ENCODE measurements at regions not wholly inside any gene's neighbourhood (a gene's known extent, or its start where the extent isn't known, plus 50 kb on each side); places are given as distances from the start of the nearest gene placed in this dataset.

DNA sequence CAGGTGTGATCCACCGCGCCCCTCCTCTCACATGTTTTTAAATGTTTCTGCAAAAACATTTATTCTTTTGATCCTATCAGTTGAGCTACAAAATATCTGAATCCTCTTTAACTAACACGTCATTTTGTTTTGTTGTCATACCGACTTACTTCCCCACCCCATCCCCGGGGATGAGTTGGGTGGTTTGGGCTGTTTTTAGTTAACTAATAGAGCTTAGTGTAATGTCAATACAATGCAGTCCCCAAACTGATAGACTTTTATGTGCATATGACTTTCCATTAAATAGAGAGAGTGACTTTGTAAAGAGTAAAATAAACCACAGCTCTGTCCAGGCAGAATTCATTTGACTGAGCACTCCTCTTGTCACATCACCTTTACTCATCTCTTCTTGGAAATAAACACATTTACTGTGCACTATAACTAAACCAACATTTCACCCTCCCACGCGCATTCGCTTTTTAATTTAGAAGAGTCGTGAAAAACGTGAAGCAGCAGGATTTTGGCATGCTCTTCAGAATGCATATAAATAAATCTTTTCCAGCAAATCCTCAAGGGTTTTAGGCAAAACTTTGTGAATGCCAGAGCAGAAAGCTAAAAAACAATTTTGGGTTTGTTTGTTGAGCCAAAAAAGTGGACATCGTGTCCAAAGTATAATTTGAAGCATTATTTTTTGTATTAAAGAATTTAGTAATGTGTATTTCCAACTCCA lies 187.4 kb upstream of the MGMT start:
- H3K9me3 Mint-ChIP-seq = peaks cover 57% of the 10 kb centered on the region
- H3K36me3 Mint-ChIP-seq (ENCODE audit: low read depth) = peaks cover 17% of the 10 kb centered on the region
- H3K27me3 Mint-ChIP-seq (ENCODE audit: insufficient read depth) = no peaks in the 10 kb centered on the region
- no peaks in the 10 kb centered on the region for H3K4me1 Mint-ChIP-seq (ENCODE audit: low read depth)
- TF ChIP-seq CTCF (IDR thresholded peaks at IDR 0.05) = no peak
- no peak for DNase-seq
- H3K4me3 Mint-ChIP-seq = no peak overlapping the region
- H3K27ac Mint-ChIP-seq = no peak overlapping the region

GRCh38 chr10:129280155-129280502 lies 186.9 kb upstream of the MGMT start:
- no peak overlapping the region for H3K4me3 Mint-ChIP-seq
- no peaks in the 10 kb centered on the region for H3K4me1 Mint-ChIP-seq (ENCODE audit: low read depth)
- H3K27ac Mint-ChIP-seq = no peak overlapping the region
- DNase-seq = no peak
- TF ChIP-seq CTCF (IDR thresholded peaks at IDR 0.05) = no peak
- no peaks in the 10 kb centered on the region for H3K27me3 Mint-ChIP-seq (ENCODE audit: insufficient read depth)
- peaks cover 14% of the 10 kb centered on the region for H3K36me3 Mint-ChIP-seq (ENCODE audit: low read depth)
- H3K9me3 Mint-ChIP-seq = peaks cover 52% of the 10 kb centered on the region

DNA sequence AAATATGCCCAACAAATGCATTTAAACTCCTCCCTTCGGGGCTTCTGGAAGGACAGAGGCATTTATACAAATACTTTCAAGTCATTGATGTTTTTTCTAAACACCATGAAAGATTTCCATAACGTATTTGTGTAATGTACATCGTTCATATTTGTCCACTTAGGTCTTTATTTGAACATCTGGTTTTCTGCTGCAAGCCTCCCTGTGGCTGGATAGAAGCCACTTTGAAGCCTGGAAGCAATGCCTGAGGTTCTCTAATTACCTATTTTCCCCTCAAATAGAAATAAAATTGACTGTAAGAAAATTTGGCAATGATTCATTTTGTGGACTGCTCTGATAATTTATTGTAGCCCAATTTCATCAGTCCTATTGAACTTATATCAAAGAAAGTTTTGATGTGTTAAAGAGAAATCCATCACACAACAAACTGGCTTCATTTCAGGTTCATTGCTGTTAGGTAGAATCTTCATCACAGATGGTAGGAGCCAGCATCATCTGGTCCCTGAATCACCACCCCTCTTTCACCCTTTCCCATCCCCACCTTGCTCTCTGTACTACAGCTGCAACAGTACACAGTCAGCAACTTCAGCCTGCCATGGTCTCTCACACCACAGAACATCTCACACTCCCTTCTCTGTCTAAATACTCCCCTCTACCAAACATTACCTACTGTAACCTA lies 186.0 kb upstream of the MGMT start:
- peaks cover 43% of the 10 kb centered on the region for H3K9me3 Mint-ChIP-seq
- no peaks in the 10 kb centered on the region for H3K4me1 Mint-ChIP-seq (ENCODE audit: low read depth)
- no peaks in the 10 kb centered on the region for H3K27me3 Mint-ChIP-seq (ENCODE audit: insufficient read depth)
- no peak for TF ChIP-seq CTCF (IDR thresholded peaks at IDR 0.05)
- H3K36me3 Mint-ChIP-seq (ENCODE audit: low read depth) = peaks cover 18% of the 10 kb centered on the region
- DNase-seq = no peak
- no peak overlapping the region for H3K27ac Mint-ChIP-seq
- no peak overlapping the region for H3K4me3 Mint-ChIP-seq

GRCh38 chr10:129285459-129285858 lies 181.6 kb upstream of the MGMT start:
- peaks cover 39% of the 10 kb centered on the region for H3K9me3 Mint-ChIP-seq

DNA sequence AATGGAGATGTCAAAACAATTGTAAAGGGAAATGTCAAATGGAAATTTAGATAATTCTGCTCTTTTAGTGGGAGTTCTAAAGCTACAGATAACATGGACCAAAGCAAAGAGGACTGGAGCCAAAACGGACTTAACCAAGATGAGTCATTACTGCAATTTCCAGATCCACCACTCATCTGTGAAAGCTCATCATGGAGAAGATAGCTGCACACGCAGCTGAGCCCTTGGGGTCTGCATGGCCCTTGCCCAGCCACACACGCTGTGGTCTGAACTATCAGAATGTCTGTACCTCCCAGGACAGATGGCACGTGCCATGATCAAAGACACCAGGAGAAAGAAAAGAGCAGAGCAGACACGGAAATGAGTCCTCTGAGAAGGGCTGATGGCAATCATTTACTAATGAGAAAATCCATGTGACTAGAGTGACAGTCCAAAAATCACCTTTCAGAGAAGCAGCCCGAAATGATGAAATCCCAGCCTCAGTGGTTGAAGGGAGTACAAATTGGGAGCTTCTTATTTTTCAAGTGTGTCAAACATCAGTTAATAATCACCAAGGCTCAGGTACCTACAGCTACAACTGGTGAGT lies 177.9 kb upstream of the MGMT start:
- DNase-seq = no peak
- no peaks in the 10 kb centered on the region for H3K27me3 Mint-ChIP-seq (ENCODE audit: insufficient read depth)
- H3K4me1 Mint-ChIP-seq (ENCODE audit: low read depth) = no peaks in the 10 kb centered on the region
- H3K27ac Mint-ChIP-seq = no peak overlapping the region
- TF ChIP-seq CTCF (IDR thresholded peaks at IDR 0.05) = no peak
- no peak overlapping the region for H3K4me3 Mint-ChIP-seq
- peaks cover 47% of the 10 kb centered on the region for H3K9me3 Mint-ChIP-seq
- H3K36me3 Mint-ChIP-seq (ENCODE audit: low read depth) = 0 out of 2 replicates have a peak, but pooled peaks cover 4% of the 10 kb centered on the region

More at GRCh38 chr10:129285459-129285858, 181.6 kb upstream of the MGMT start:
- no peak for DNase-seq
- Mint-ChIP-seq H3K27me3 (ENCODE audit: insufficient read depth) (no peaks in the 10 kb centered on the region), H3K27ac (no peak overlapping the region), H3K4me1 (ENCODE audit: low read depth) (no peaks in the 10 kb centered on the region), H3K36me3 (ENCODE audit: low read depth) (0 out of 2 replicates have a peak, but pooled peaks cover 4% of the 10 kb centered on the region), H3K4me3 (no peak overlapping the region)
- TF ChIP-seq CTCF (IDR thresholded peaks at IDR 0.05) = no peak

All from HFFc6 (cell line).